Amygdala (tissue), 56 donors: ENCODE measurements at regions not wholly inside any gene's neighbourhood (a gene's known extent, or its start where the extent isn't known, plus 50 kb on each side); places are given as distances from the start of the nearest gene placed in this dataset.

Source experiments
- DNase-seq, 56 donors: peaks; one replicate each; lab custom pipeline; 2025; lab: John Stamatoyannopoulos, UW

DNA sequence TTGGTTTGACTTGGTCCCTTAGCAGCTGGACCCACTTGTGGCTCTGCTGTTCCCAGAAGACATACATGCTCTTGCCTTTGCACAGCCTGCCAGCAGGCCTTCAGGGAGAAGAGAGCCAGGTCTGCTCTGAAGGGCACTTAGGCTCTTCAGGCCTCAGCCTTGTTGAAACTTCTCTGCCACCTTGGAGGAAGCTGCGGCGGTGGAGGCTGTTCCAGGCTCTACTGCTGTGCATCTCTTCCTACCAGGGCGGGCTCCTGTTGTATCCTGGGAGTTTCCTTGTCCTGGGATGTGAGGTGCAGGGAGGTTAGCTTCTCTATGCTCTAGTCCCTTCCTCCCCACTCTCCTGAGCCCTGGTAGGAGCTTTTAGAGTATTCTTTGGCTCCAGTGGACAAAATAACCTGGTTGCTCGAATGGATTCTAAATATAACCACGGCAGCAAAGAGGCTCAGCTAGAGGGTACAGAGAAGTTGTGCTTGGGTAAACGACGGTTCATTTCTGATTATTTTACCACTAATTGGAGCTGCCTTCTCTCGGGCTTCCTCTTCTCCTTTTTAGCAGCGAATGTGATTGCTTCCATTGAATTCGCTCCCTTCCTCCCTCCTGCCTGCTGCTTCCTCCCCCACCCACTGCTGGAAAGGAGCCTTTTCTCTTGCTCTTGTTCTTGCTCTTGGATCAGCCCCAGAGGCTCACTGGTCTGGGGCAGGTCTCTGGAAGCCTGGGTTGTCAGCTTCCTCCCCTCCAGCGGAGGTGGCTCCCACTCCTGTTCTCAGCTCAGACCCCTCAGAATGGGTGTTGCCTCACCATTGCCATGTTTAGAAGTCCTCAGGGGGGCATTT, 126.6 kb upstream of the CACNA1E start:
- peak in 8 of 56 donors; percentile 2 to 38 (median 14) for DNase-seq

DNA sequence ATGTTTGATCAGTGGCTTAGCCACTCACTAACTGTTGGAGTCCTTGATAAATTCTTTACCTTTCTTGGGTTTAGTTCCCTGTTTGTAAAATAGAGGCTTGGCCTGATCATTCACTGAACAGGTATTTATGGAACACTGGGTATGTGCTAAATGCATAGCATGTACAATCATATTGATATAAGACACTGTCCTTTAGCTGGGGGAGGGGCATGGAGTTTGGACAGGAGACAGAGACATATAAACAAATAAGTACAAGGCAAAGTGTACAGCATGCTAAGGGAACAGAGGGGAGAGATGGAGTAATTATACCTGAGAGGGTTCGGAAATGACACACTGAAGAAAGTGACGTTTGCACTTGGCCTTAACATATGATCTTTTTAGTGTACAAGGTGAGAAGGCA, 124.3 kb upstream of the CACNA1E start:
- no peak for DNase-seq

DNA sequence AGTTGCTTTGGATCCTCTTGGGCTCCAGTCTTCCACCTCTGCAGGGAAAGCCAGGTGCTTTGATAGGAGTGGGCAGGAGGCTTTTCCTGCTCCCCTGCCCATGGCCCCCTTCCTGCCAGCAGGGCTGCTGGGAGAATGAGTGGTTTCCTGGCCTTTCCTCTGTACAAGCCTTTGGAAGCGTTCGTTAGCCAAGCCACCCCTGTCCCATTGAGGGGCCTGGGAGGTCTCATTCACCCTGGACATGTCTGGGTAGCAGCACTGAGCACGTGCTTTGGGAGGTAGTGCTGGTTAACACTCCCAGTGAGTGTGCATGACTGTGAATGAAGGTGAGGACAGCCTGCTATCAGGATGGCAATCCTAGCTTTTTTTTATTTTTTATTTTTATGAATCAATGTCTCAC, 118.5 kb upstream of the CACNA1E start:
- no peak for DNase-seq

DNA sequence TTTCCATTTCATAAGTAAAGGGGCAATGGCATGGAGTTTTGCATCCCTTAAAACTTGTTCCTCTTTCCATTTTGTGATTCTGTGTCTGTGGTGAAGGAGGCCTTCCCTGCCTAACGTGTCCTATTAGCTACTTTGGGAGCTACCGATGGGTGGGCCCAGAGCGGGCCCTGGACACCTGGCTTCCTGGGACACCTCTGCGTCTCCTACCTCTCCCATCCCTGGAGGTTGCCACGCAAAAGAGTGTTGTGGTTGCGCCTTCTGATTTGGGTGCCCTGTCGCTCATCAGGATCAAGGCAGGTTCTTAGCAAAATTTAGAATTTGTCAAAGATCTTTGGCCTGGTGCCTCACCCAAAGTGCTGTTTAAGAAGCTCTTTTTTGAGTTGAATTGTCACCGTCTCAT, 116.4 kb upstream of the CACNA1E start:
- DNase-seq = no peak

DNA sequence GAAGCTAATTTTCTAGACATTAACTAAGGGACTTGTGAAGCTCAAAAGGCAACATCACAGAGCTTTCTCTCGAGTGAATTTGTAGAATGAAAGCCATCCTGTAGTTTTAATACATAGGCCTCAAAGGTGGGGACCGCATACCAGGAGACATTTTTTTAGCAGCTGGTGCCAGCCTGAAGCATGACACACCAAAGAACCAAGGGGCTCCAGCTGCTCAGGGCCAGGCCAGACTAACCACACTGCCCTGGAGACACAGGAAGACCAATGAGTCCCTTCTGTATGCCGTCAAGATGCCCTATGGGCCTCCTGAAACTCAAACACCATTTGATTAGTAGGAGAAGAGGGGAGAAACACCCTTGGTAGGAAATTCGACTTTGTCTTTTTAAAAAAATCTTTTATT, 113.9 kb upstream of the CACNA1E start:
- no peak for DNase-seq

DNA sequence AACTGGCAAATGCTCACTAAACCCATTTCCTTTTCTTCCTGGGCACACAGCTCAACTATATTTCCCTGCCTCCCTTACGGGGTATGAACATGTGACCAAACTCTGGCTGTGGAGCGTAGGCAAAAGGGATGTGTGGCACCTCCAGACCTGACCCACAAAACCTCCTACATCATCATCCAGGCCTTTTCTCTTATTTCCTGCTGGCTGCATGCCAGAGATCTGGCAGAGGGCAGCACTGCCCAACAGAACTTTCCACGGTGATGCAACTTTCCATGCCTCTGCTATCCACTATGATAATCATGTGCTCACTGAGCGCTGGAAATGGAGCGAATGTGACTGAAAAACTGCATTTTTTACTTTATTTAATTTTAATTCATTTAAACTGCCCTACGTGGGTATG, 99.6 kb upstream of the CACNA1E start:
- no peak for DNase-seq

DNA sequence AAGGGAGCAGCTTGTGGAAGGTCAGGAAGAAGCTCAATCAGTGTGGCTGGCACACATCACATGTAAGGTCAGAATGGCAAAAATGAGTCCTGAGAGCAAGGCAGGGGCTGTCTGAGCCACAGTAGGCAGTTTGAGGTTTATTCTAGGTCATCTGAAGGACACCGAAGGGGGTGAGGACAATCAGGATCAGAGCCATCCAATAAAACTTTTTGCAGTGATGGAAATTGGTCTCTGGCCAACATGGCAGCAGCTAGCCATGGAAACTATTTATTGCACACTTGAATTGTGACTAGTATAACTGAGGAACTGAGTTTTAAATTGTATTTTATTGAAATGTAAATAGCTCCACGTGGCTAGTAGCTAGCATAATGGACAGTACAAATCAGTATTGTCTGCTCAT, 97.0 kb upstream of the CACNA1E start:
- no peak for DNase-seq

DNA sequence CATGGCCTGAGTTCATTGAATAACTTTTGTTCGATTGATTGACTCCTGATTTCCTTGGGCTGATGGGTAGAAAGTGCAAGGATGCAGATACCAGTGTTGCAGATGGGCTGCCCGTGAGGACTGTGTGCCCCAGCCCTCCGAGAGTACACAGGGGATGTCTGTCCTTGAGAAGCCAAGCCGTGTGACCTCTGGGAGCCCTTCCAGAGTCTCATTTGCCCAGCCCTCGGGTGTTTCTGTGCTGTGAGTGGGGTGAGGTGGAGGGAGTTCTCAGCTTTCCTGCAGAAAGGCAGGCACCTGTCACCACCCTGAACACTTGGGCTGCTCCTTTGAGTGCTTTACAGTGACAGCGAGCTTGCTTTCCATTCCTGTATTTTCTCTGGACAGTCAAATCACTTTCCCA, 96.4 kb upstream of the CACNA1E start:
- peak in 1 of 56 donors; percentile 10 for DNase-seq

DNA sequence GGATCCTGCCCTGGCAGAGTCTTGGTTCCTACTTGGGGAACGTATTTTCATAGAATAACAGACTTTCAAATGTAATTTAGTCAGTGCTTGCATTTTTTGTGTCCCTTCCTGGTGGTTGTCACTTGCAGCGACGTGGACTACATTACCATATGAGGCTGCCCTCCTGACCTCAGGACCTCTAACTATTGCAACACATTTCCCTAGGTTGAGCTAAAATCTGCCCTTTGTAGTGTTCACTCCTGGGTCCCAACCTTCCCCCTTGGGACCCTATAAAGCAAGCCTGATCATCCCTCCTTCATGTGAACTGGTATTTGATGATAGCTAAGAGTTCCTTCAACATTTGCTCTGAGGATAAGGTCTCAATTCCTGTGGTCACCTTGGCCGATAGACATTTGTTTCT, 95.6 kb upstream of the CACNA1E start:
- no peak for DNase-seq

DNA sequence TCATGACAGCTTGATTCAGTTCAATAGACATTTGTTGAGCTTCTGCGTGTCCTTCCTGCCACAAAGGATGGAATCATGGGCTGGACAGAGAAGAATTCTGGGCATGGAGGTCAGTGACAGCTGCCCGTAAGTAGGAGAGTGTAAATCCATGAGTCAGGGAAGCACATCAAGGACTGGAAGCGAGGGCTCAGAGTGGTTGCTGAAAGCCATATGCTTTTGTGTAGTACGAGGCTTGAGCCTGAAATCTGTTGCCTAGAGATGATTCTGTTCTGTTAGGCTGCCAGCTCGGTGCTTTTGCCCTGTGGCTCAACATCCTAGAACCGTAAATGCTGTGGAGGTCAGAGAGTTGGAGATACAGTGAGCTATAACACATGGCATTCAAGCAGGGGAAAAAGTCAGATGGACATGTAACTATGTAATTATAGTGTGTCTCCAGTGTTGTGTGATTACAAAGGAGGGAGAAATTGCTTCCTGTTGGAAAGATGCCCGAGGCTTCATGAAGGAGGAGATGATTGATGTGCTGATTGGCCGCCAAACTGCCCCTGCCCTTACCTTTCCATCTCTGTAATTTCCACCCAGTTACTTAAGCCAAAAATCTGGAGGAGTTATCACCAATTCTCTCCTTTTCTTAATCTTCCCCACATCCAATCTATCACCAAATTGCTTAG, 92.8 kb upstream of the CACNA1E start:
- peak in 1 of 56 donors; percentile 16 for DNase-seq

DNA sequence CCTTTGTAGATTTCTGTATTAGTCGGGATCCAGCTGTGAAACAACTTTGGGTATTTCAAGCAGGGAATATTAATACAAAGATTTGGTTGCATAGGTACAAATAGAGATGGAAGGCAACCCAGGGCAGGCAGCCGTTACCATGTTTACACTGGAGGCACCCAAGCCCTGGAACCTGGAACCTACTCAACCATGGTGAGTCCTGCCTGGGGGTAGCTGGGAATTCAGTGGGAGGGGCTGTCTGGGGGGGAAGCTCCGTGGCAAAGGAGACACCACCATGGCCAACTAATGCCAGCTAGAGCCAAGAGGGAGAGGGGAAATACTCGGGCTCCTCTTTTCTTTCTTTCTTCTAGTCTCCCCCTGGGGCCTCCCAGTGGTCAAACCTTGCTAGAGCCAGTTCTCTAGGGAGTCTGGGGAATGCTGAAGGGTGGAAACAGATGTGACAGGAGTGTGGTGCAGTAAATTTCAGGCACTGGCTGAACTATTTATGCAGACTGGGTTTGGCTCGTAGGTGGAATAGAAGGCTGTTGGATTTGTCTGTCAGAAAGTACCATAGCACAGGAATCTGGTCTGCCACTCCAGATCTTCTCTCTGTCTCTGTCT, 91.9 kb upstream of the CACNA1E start:
- no peak for DNase-seq

DNA sequence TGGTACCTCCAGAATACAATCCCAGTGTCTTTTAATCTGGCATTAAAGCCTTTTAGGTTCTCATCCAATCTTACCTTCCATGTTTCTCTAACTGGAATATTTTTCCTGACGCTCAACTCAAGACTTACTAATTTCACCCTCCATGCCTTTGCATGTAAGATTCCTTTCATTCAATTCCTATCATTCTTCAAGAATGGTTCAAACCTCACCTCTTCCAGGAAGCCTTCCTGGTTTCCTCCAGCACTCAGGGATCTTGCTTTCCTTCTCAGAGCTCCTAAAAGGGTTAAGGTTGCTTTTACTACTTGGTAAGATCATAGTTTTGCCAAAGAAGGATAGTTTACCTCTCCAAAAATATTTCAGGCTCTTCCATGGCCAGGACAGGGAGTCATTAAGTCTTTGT, 91.2 kb upstream of the CACNA1E start:
- DNase-seq = no peak

DNA sequence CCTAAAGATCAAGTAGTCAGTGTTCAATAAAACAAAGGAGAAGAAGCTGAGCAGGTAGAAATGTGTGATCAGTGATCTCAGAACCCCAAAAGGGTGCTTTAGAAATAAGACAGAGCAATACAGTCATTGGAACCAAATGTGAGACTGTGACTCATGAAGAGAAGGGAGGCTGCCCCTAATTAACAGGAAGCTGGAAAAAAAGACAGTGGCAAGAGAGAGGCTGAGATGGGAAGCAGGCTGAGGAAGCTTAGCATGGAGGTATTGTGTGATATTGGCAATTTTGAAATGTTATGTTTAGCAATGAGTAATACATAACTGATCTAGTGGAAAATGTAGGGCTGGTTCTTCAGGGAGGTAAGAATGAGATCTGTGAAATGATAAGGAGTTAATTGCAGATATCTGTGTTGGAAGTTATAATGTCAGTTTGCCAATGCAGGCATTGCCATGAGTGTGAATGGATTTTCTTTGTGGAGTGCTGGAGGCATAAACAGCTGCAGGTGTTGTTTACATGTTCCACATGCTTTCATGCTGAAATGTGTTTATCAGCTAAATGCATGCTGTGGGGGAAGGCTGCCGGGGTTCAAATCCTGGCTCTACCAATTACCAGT, 90.6 kb upstream of the CACNA1E start:
- DNase-seq = no peak

DNA sequence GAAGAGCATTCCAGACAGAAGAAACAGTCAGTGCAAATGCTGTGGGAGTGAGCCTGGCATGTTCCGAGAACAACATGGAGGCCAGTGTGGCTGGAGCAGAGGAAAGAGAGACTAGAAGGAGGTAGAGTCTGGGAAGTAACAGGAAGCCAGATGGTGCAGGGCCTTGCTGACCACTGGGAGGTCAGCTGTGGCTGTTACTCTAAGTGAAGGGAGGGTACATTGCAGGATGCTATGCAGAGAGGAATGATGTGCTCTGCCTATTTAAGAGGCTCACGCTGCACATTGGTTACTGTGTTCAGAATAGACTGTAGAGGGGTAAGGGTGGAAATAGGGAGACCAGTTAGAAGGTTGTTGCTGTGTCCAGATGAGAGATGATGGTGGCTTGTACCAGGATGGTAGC, 88.6 kb upstream of the CACNA1E start:
- DNase-seq = no peak

DNA sequence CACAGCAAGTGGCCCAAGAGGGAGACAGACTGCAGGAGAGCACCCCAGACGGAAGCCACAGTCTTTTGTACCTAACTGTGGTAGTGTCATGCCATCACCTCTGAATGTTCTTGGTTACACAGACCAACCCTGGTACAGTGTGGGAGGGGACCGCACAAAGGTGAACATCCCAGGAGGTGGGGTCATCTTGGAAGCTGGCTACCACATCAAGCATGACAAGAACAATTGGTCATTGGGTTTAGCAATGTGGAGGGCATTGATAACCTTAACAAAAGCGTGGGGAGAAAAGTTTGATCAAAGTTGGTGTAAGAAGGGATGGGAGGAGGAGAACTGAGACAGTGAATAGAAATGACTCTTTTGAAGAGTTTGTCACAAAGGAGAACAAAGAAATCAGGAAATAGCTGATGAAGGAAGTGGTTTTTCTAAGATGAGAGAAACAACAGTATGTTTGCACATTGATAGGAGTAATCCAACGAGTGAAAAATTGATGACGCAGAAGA, 87.1 kb upstream of the CACNA1E start:
- no peak for DNase-seq

DNA sequence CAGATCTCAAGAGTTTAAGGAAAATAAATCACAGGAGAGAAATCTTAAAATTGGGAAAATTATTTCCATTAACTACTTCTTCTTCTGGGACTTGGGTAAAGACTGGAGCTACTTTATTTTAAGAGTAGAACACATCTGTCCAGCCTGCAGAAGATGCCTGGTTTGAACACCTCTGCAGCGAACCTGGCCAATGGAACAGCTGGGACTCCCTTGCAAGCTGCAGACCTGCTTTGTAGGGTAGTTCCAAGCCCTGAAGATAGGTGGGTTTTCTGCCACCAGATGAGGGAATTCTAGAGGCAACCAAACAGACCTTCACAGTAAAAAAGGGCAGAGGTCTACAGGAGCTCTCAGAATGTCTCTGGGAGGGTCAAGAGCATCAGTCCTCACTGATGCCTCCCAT, 86.5 kb upstream of the CACNA1E start:
- DNase-seq = no peak

DNA sequence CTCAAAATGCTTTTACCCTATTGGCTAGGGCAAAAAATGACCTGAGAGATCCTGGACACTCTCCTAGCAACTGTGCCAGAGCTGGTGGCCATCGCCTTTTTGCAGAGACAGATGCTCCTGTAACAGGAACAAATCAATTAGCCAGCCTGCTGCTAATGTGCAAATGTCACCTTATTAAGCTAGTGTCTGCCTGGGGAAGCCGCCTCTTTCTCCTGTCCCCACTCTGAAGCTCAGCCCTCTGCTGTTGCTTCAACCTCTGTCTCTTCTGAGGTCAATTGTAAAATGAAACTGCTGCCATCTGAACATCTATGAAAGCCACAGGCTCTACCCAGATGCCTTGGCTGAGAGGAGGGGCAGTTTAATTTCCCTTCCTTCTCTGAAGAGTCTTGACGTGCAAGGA, 85.5 kb upstream of the CACNA1E start:
- no peak for DNase-seq

DNA sequence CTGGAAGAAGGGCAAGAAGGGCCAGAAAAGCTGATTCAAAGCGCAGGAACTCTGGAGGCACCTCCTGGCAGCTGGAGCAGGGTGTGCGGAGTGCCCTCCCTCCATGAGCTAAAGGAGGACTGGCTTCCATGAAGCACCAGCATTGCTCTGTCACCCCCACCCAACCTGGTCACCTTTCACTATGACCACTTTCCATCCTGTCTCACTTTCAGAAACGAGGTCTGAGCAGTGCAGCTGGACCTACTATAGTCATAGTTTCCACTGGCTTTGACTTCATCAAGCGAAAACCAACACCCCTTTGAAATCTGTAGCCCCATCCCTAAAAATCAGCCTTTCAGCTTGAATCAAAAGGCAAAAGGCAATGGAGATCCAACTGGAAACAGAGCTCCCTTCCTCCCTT, 84.8 kb upstream of the CACNA1E start:
- DNase-seq = no peak

DNA sequence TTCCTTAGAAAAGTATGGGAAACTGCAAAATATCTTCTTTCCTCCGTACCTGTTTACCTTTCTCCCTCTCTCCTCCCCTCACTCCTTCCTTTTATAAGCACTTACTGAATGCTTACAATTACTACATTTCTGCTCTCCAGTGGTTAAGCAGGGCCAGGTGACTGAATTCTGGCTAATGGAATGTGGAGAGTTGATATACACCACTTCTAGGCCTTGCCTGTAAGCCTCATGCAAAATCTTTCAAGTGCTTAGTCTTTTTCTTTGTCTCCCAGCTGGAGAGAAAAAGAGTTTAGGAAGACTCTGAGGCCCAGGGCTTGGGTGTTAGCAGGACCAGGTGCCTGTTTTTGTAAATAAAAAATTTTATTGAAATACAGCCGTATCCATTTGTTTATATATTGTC, 77.7 kb upstream of the CACNA1E start:
- no peak for DNase-seq

DNA sequence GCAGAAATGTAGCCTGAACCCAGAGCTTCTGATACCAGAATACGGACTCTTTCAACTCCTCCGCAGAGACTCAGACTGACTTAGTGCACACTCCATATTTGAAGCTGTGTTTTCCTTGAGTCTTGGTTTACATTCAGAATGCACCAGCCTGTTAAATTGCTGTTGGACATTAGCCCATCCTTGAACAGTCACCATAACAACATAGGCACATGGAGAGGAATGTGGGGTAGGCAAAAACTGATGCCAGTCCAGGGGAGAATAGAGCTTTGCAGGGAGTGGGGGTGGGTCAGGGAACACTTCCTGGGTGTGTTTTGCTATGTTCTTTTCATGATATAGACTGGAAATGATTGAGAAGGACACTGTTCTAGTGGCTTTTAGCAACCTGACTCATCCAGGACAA, 76.3 kb upstream of the CACNA1E start:
- peak in 6 of 56 donors; percentile 10 to 30 (median 18) for DNase-seq

DNA sequence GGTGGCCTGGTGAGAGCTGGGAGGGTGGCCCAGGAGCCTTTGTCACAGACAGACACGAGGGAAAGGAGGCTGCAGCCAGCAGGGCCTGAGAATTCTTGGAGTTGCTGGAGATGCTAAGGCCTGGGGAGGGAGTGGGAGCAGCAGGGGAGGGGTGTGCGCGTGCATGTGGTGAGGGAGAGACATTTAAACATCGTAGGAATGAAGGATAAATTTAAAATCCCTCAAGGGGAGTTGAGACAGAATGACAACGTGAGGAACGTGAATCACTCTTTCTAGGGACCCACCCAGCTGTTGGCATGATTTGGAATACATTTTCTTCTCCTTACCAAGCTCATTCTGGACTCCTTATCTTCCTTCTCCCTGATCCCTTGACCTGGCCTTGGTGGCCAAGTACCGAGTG, 73.3 kb upstream of the CACNA1E start:
- DNase-seq = peak in 1 of 56 donors; percentile 32
